HCT116 (cell line): ENCODE measurements at regions not wholly inside any gene's neighbourhood (a gene's known extent, or its start where the extent isn't known, plus 50 kb on each side); places are given as distances from the start of the nearest gene placed in this dataset.
"Not testable (repeated sequence)": the region's sequence is repeated elsewhere in the genome, so short reads cannot be mapped to it uniquely, and the experiment has no call there.

Source experiments
- CEBPB ChIP-seq: IDR thresholded peaks from 2 replicates; pipeline ENCODE4 v1.6.1; 2012; ENCODE audit warnings: low read depth
- CTCF ChIP-seq, 3 experiments: fragments of 200-600 bp in 1 of 3; sonication (generic) in 1 of 3; IDR thresholded peaks in 2 of 3; conservative IDR thresholded peaks in 1 of 3; 2 replicates each; pipeline ENCODE4 v1.5.1; 2012 to 2017; ENCODE audit warnings: low read depth in 2 of 3, low read length in 2 of 3, antibody characterized with exemption in 1 of 3, borderline replicate concordance in 1 of 3, control low read depth in 1 of 3, mild to moderate bottlenecking in 1 of 3, mixed read lengths in 1 of 3, mixed run types in 1 of 3, moderate library complexity in 1 of 3; ENCODE audit not compliant: insufficient read depth in 1 of 3
- EZH2 ChIP-seq: fragments of 200-600 bp; sonication (generic); IDR thresholded peaks from 2 replicates; pipeline ENCODE4 v1.6.1; 2017; ENCODE audit warnings: antibody characterized with exemption, mixed run types
- FOSL1 ChIP-seq: IDR thresholded peaks from 2 replicates; pipeline ENCODE4 v1.6.1; 2012; ENCODE audit warnings: low read depth
- POLR2A ChIP-seq: IDR thresholded peaks from 2 replicates; pipeline ENCODE4 v1.7.0; 2011; ENCODE audit warnings: borderline replicate concordance; ENCODE audit not compliant: insufficient read depth, insufficient read length; ENCODE audit errors: extremely low read depth
- POLR2AphosphoS5 ChIP-seq: IDR thresholded peaks from 2 replicates; pipeline ENCODE4 v1.6.1; 2011; ENCODE audit warnings: mild to moderate bottlenecking, low read depth, low read length, moderate library complexity
- REST ChIP-seq: IDR thresholded peaks from 2 replicates; pipeline ENCODE4 v1.6.1; 2012; ENCODE audit warnings: low read depth
- SRF ChIP-seq: IDR thresholded peaks from 2 replicates; pipeline ENCODE4 v1.6.1; 2012; ENCODE audit warnings: low read depth
- TCF7L2 ChIP-seq: IDR thresholded peaks from 2 replicates; pipeline ENCODE4 v1.7.0; 2011; ENCODE audit warnings: borderline replicate concordance, inconsistent platforms; ENCODE audit not compliant: insufficient read depth, insufficient read length; ENCODE audit errors: extremely low read depth
- YY1 ChIP-seq: IDR thresholded peaks from 2 replicates; pipeline ENCODE4 v1.6.1; 2011; ENCODE audit warnings: low read length, low read depth, moderate library complexity, mild to moderate bottlenecking; ENCODE audit not compliant: insufficient replicate concordance; ENCODE audit errors: extremely low read depth
- ZFX ChIP-seq: fragments of 450-650 bp; IDR thresholded peaks from 2 replicates; pipeline ENCODE4 v1.6.1; 2017
- TF ChIP-seq, protein P1 (sequence below): IDR thresholded peaks from 2 replicates; pipeline ENCODE4 v1.6.1; 2012
- TF ChIP-seq, protein P2 (sequence below): IDR thresholded peaks from 2 replicates; pipeline ENCODE4 v1.6.1; 2011; ENCODE audit warnings: mild to moderate bottlenecking, low read length, moderate library complexity; ENCODE audit not compliant: insufficient replicate concordance; ENCODE audit errors: extremely low read depth
- TF ChIP-seq, protein P3 (sequence below): IDR thresholded peaks from 2 replicates; pipeline ENCODE4 v1.6.1; 2012

DNA sequence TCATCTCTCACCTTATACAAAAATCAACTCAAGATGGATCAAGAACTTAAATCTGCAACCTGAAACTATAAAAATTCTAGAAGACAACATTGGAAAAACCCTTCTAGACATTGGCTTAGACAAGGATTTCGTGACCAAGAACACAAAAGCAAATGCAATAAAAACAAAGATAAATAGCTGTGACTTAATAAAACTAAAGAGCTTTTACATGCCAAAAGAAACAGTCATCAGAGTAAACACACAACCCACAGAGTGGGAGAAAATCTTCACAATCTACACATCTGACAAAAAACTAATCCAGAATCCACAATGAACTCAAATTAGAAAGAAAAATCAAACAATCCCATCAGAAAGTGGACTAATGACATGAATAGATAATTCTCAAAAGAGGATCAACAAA, 532.4 kb downstream of the KIF20B start:
- TF ChIP-seq REST; CTCF (IDR thresholded peaks at IDR 0.05 in 2 of 3, conservative IDR thresholded peaks at IDR 0.05 in 1 of 3; ENCODE audit: borderline replicate concordance in 1 of 3, insufficient read depth in 1 of 3, low read depth in 2 of 3, low read length in 2 of 3); FOSL1; CEBPB; POLR2AphosphoS5; EZH2; POLR2A; SRF; YY1; TCF7L2; ZFX: not testable (repeated sequence)
- TF ChIP-seq, protein P1, sequence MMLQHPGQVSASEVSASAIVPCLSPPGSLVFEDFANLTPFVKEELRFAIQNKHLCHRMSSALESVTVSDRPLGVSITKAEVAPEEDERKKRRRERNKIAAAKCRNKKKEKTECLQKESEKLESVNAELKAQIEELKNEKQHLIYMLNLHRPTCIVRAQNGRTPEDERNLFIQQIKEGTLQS, result not testable (repeated sequence)
- TF ChIP-seq, protein P2, sequence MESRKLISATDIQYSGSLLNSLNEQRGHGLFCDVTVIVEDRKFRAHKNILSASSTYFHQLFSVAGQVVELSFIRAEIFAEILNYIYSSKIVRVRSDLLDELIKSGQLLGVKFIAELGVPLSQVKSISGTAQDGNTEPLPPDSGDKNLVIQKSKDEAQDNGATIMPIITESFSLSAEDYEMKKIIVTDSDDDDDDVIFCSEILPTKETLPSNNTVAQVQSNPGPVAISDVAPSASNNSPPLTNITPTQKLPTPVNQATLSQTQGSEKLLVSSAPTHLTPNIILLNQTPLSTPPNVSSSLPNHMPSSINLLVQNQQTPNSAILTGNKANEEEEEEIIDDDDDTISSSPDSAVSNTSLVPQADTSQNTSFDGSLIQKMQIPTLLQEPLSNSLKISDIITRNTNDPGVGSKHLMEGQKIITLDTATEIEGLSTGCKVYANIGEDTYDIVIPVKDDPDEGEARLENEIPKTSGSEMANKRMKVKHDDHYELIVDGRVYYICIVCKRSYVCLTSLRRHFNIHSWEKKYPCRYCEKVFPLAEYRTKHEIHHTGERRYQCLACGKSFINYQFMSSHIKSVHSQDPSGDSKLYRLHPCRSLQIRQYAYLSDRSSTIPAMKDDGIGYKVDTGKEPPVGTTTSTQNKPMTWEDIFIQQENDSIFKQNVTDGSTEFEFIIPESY, result not testable (repeated sequence)
- TF ChIP-seq, protein P3, sequence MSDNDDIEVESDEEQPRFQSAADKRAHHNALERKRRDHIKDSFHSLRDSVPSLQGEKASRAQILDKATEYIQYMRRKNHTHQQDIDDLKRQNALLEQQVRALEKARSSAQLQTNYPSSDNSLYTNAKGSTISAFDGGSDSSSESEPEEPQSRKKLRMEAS, result not testable (repeated sequence)
